ENCODE measurements at regions not wholly inside any gene's neighbourhood (a gene's known extent, or its start where the extent isn't known, plus 50 kb on each side); places are given as distances from the start of the nearest gene placed in this dataset.
"Not testable (repeated sequence)": the region's sequence is repeated elsewhere in the genome, so short reads cannot be mapped to it uniquely, and the experiment has no call there.

GRCh38 chr6:19928461-19928860 is 91.3 kb downstream of the ID4 start:
- Histone ChIP-seq H2AFZ (ENCODE audit: low read length) (no peak overlapping the region), H4K20me1 (ENCODE audit: insufficient read depth, low read length) (no peaks in the 10 kb centered on the region), H3K4me3 (ENCODE audit: insufficient read depth, low read length) (no peak overlapping the region), H3K27ac (ENCODE audit: low read depth, low read length) (no peak overlapping the region), H3K36me3 (ENCODE audit: insufficient read depth, low read length) (no peaks in the 10 kb centered on the region), H3K4me2 (ENCODE audit: insufficient read depth, low read length) (no peak overlapping the region), H3K27me3 (ENCODE audit: insufficient read depth, low read length) (no peaks in the 10 kb centered on the region), H3K9me3 (ENCODE audit: low read depth, low read length) (no peaks in the 10 kb centered on the region), H3K79me2 (ENCODE audit: insufficient read depth, low read length) (no peaks in the 10 kb centered on the region), H3K4me1 (ENCODE audit: insufficient read depth, low read length) (no peaks in the 10 kb centered on the region)
- no peak for TF ChIP-seq CTCF (IDR thresholded peaks at IDR 0.05; ENCODE audit: extremely low read depth, low read depth, low read length)
- DNase-seq (ENCODE audit: insufficient read length, low spot score, missing footprints), result no peak

DNA sequence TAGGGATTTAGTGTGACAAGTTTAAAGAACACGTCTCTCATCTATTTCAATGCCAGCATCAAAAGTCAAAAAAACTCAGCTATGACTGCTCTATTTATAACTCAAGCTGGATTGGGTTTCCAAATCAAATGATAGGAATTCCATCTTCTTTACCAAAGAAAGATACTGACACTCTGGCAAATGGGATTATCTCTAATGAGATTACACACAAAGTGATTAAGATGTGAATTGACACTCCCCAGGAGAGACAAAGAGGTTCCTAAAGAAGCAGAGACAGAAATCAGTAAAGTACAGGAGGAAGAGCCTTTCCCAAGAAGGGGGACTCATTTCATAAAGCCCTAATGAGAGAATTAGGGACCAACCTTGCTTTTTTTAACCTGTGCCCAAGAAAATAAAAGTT is 92.1 kb downstream of the ID4 start:
- DNase-seq (ENCODE audit: insufficient read length, low spot score, missing footprints), result no peak
- H3K79me2 ChIP-seq (ENCODE audit: insufficient read depth, low read length), result no peaks in the 10 kb centered on the region
- H3K4me2 ChIP-seq (ENCODE audit: insufficient read depth, low read length), result no peak overlapping the region
- H4K20me1 ChIP-seq (ENCODE audit: insufficient read depth, low read length), result no peaks in the 10 kb centered on the region
- no peak overlapping the region for H3K27ac ChIP-seq (ENCODE audit: low read depth, low read length)
- no peaks in the 10 kb centered on the region for H3K36me3 ChIP-seq (ENCODE audit: insufficient read depth, low read length)
- no peak overlapping the region for H2AFZ ChIP-seq (ENCODE audit: low read length)
- no peaks in the 10 kb centered on the region for H3K9me3 ChIP-seq (ENCODE audit: low read depth, low read length)
- H3K4me1 ChIP-seq (ENCODE audit: insufficient read depth, low read length), result no peaks in the 10 kb centered on the region
- no peak overlapping the region for H3K4me3 ChIP-seq (ENCODE audit: insufficient read depth, low read length)
- no peak for TF ChIP-seq CTCF (IDR thresholded peaks at IDR 0.05; ENCODE audit: extremely low read depth, low read depth, low read length)
- no peaks in the 10 kb centered on the region for H3K27me3 ChIP-seq (ENCODE audit: insufficient read depth, low read length)

- no peak overlapping the region for H2AFZ ChIP-seq (ENCODE audit: low read length)
- no peak for DNase-seq (ENCODE audit: insufficient read length, low spot score, missing footprints)
- no peak overlapping the region for H3K27ac ChIP-seq (ENCODE audit: low read depth, low read length)
- no peak for TF ChIP-seq CTCF (IDR thresholded peaks at IDR 0.05; ENCODE audit: extremely low read depth, low read depth, low read length)
- no peak overlapping the region for H3K4me3 ChIP-seq (ENCODE audit: insufficient read depth, low read length)
- H3K4me2 ChIP-seq (ENCODE audit: insufficient read depth, low read length), result no peak overlapping the region
- H4K20me1 ChIP-seq (ENCODE audit: insufficient read depth, low read length), result no peaks in the 10 kb centered on the region
- no peaks in the 10 kb centered on the region for H3K79me2 ChIP-seq (ENCODE audit: insufficient read depth, low read length)
- H3K4me1 ChIP-seq (ENCODE audit: insufficient read depth, low read length), result no peaks in the 10 kb centered on the region
- no peaks in the 10 kb centered on the region for H3K27me3 ChIP-seq (ENCODE audit: insufficient read depth, low read length)
- H3K36me3 ChIP-seq (ENCODE audit: insufficient read depth, low read length), result no peaks in the 10 kb centered on the region
- no peaks in the 10 kb centered on the region for H3K9me3 ChIP-seq (ENCODE audit: low read depth, low read length)
These were observed 97.9 kb downstream of the ID4 start for GRCh38 chr6:19934996-19935591.

DNA sequence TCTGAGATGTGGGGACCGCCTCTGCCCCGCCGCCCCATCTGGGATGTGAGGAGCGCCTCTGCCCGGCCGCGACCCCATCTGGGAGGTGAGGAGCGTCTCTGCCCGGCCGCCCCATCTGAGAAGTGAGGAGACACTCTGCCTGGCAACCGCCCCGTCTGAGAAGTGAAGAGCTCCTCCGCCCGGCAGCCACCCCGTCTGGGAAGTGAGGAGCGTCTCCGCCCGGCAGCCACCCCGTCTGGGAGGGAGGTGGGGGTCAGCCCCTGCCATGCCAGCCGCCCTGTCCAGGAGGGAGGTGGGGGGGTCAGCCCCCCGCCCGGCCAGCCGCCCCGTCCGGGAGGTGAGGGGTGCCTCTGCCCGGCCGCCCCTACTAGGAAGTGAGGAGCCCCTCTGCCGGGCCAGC is 102.2 kb downstream of the ID4 start:
- H3K27me3 ChIP-seq (ENCODE audit: insufficient read depth, low read length); H3K4me1 ChIP-seq (ENCODE audit: insufficient read depth, low read length); H3K4me2 ChIP-seq (ENCODE audit: insufficient read depth, low read length); H4K20me1 ChIP-seq (ENCODE audit: insufficient read depth, low read length); H3K36me3 ChIP-seq (ENCODE audit: insufficient read depth, low read length); DNase-seq (ENCODE audit: insufficient read length, low spot score, missing footprints); H3K79me2 ChIP-seq (ENCODE audit: insufficient read depth, low read length); H3K27ac ChIP-seq (ENCODE audit: low read depth, low read length); H3K4me3 ChIP-seq (ENCODE audit: insufficient read depth, low read length); H3K9me3 ChIP-seq (ENCODE audit: low read depth, low read length); H2AFZ ChIP-seq (ENCODE audit: low read length): not testable (repeated sequence)

DNA sequence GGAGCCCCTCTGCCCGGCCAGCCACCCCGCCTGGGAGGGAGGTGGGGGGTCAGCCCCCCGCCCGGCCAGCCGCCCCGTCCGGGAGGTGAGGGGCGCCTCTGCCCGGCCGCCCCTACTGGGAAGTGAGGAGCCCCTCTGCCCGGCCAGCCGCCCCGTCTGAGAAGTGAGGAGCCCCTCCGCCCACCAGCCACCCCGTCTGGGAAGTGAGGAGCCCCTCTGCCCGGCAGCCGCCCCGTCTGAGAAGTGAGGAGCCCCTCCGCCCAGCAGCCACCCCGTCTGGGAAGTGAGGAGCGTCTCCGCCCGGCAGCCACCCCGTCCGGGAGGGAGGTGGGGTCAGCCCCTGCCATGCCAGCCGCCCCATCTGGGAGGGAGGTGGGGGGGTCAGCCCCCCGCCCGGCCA is 102.8 kb downstream of the ID4 start:
- H3K4me2 ChIP-seq (ENCODE audit: insufficient read depth, low read length); H3K4me3 ChIP-seq (ENCODE audit: insufficient read depth, low read length); H3K4me1 ChIP-seq (ENCODE audit: insufficient read depth, low read length); H3K27ac ChIP-seq (ENCODE audit: low read depth, low read length); H3K36me3 ChIP-seq (ENCODE audit: insufficient read depth, low read length); H3K27me3 ChIP-seq (ENCODE audit: insufficient read depth, low read length); H3K79me2 ChIP-seq (ENCODE audit: insufficient read depth, low read length); DNase-seq (ENCODE audit: insufficient read length, low spot score, missing footprints); H3K9me3 ChIP-seq (ENCODE audit: low read depth, low read length); H4K20me1 ChIP-seq (ENCODE audit: insufficient read depth, low read length); H2AFZ ChIP-seq (ENCODE audit: low read length): not testable (repeated sequence)

Measured in osteoblast (primary cell).